Osteoblast (primary cell): ENCODE measurements at regions not wholly inside any gene's neighbourhood (a gene's known extent, or its start where the extent isn't known, plus 50 kb on each side); places are given as distances from the start of the nearest gene placed in this dataset.

Experiments
- DNase-seq: peaks from one replicate; pipeline ENCODE4 v3.0.0; 2011; ENCODE audit warnings: low spot score, mixed read lengths; ENCODE audit not compliant: insufficient read length; ENCODE audit errors: missing footprints
- H2AFZ ChIP-seq: 2 replicates; pipeline ENCODE4 v1.6.0; 2011; ENCODE audit warnings: mild to moderate bottlenecking, low read length
- H3K27ac ChIP-seq: 2 replicates; pipeline ENCODE4 v1.5.1; 2011; ENCODE audit warnings: mild to moderate bottlenecking, low read depth, low read length, moderate library complexity
- H3K27me3 ChIP-seq: 2 replicates; pipeline ENCODE4 v1.6.0; 2012; ENCODE audit warnings: mild to moderate bottlenecking, control low read depth, inconsistent platforms, low read length, moderate library complexity; ENCODE audit not compliant: insufficient read depth
- H3K36me3 ChIP-seq: 2 replicates; pipeline ENCODE4 v1.5.1; 2011; ENCODE audit warnings: mild to moderate bottlenecking, low read length, control low read depth, moderate library complexity; ENCODE audit not compliant: insufficient read depth
- H3K4me1 ChIP-seq: 2 replicates; pipeline ENCODE4 v1.5.1; 2011; ENCODE audit warnings: mild to moderate bottlenecking, low read length, control low read depth, moderate library complexity; ENCODE audit not compliant: insufficient read depth
- H3K4me2 ChIP-seq: 2 replicates; pipeline ENCODE4 v1.6.0; 2011; ENCODE audit warnings: mild to moderate bottlenecking, low read length; ENCODE audit not compliant: insufficient read depth
- H3K4me3 ChIP-seq: fragments of 200-600 bp; sonication (generic); 3 replicates; pipeline ENCODE4 v1.5.1; 2012; ENCODE audit warnings: mild to moderate bottlenecking, low read length, inconsistent platforms; ENCODE audit not compliant: insufficient read depth
- H3K79me2 ChIP-seq: 2 replicates; pipeline ENCODE4 v1.6.0; 2012; ENCODE audit warnings: mild to moderate bottlenecking, low read length, control low read depth, inconsistent platforms; ENCODE audit not compliant: insufficient read depth
- H3K9me3 ChIP-seq: 2 replicates; pipeline ENCODE4 v1.5.1; 2011; ENCODE audit warnings: low read depth, low read length, control low read depth
- H4K20me1 ChIP-seq: 2 replicates; pipeline ENCODE4 v1.6.0; 2012; ENCODE audit warnings: mild to moderate bottlenecking, low read length, control low read depth; ENCODE audit not compliant: insufficient read depth
- CTCF ChIP-seq: IDR thresholded peaks from 2 replicates; pipeline ENCODE4 v1.5.1; 2011; ENCODE audit warnings: mild to moderate bottlenecking, low read depth, low read length, moderate library complexity; ENCODE audit errors: extremely low read depth

- no peaks in the 10 kb centered on the region for H3K9me3 ChIP-seq
- H3K4me1 ChIP-seq, result no peaks in the 10 kb centered on the region
- no peak overlapping the region for H3K4me2 ChIP-seq
- no peak overlapping the region for H3K27ac ChIP-seq
- H3K36me3 ChIP-seq, result no peaks in the 10 kb centered on the region
- peak; percentile 8 for DNase-seq
- TF ChIP-seq CTCF, result no peak
- H3K4me3 ChIP-seq, result no peak overlapping the region
- H3K79me2 ChIP-seq, result no peaks in the 10 kb centered on the region
- H4K20me1 ChIP-seq, result no peaks in the 10 kb centered on the region
- no peaks in the 10 kb centered on the region for H3K27me3 ChIP-seq
- H2AFZ ChIP-seq, result peak overlapping the region; percentile 4
These were observed 162.7 kb upstream of the SGCD start for GRCh38 chr5:156164306-156164705.

GRCh38 chr5:156169495-156169894 lies 157.5 kb upstream of the SGCD start:
- H3K79me2 ChIP-seq, result no peaks in the 10 kb centered on the region
- no peaks in the 10 kb centered on the region for H3K36me3 ChIP-seq
- no peak for TF ChIP-seq CTCF
- no peak overlapping the region for H3K4me2 ChIP-seq
- no peak overlapping the region for H2AFZ ChIP-seq
- H3K4me1 ChIP-seq, result no peaks in the 10 kb centered on the region
- no peaks in the 10 kb centered on the region for H3K27me3 ChIP-seq
- no peak for DNase-seq
- H4K20me1 ChIP-seq, result no peaks in the 10 kb centered on the region
- H3K4me3 ChIP-seq, result no peak overlapping the region
- H3K9me3 ChIP-seq, result no peaks in the 10 kb centered on the region
- no peak overlapping the region for H3K27ac ChIP-seq

- DNase-seq, result peak; percentile 19
- Histone ChIP-seq H3K4me1 (no peaks in the 10 kb centered on the region), H3K4me3 (no peak overlapping the region), H2AFZ (no peak overlapping the region), H3K27me3 (no peaks in the 10 kb centered on the region), H4K20me1 (no peaks in the 10 kb centered on the region), H3K27ac (no peak overlapping the region), H3K9me3 (no peaks in the 10 kb centered on the region), H3K4me2 (no peak overlapping the region), H3K79me2 (no peaks in the 10 kb centered on the region), H3K36me3 (no peaks in the 10 kb centered on the region)
- TF ChIP-seq CTCF, result no peak
These were observed 156.5 kb upstream of the SGCD start for GRCh38 chr5:156170351-156170961.

- no peak for DNase-seq
These were observed 152.7 kb upstream of the SGCD start for GRCh38 chr5:156174225-156174624.

More at GRCh38 chr5:156174225-156174624, 152.7 kb upstream of the SGCD start:
- Histone ChIP-seq H3K4me1 (no peaks in the 10 kb centered on the region), H3K27ac (no peak overlapping the region), H3K9me3 (no peaks in the 10 kb centered on the region), H3K4me2 (no peak overlapping the region), H4K20me1 (no peaks in the 10 kb centered on the region), H3K4me3 (no peak overlapping the region), H3K27me3 (no peaks in the 10 kb centered on the region), H2AFZ (no peak overlapping the region), H3K36me3 (no peaks in the 10 kb centered on the region), H3K79me2 (no peaks in the 10 kb centered on the region)
- TF ChIP-seq CTCF, result no peak
